RCC 7860 (cell line): ENCODE measurements at regions not wholly inside any gene's neighbourhood (a gene's known extent, or its start where the extent isn't known, plus 50 kb on each side); places are given as distances from the start of the nearest gene placed in this dataset.
"Not testable (repeated sequence)": the region's sequence is repeated elsewhere in the genome, so short reads cannot be mapped to it uniquely, and the experiment has no call there.

Source experiments
- DNase-seq: peaks from one replicate; pipeline ENCODE4 v3.0.0-alpha.2; 2015; ENCODE audit warnings: low spot score
- FAIRE-seq: peaks from 2 replicates; lab custom pipeline; 2012; peaks lifted over from hg19 to GRCh38; lab: Jason Lieb, UNC

- DNase-seq (peak; percentile 31), FAIRE-seq (no peak)
Measured at GRCh38 chr3:30319713-30320112, 286.7 kb upstream of the TGFBR2 start.

- FAIRE-seq = no peak
- DNase-seq = no peak
Measured at GRCh38 chr3:30320392-30320791, 286.0 kb upstream of the TGFBR2 start.

- FAIRE-seq = no peak
Measured at GRCh38 chr3:30321065-30321464, 285.3 kb upstream of the TGFBR2 start.

GRCh38 chr3:30323649-30324048 is 282.8 kb upstream of the TGFBR2 start:
- DNase-seq, FAIRE-seq: not testable (repeated sequence)

More at GRCh38 chr3:30321065-30321464, 285.3 kb upstream of the TGFBR2 start:
- no peak for DNase-seq

- peak; percentile 72 for FAIRE-seq
- peak; percentile 67 for DNase-seq
Measured at GRCh38 chr3:30324587-30324986, 281.8 kb upstream of the TGFBR2 start.

- FAIRE-seq, DNase-seq: not testable (repeated sequence)
Measured at GRCh38 chr3:30327976-30328375, 278.4 kb upstream of the TGFBR2 start.

- peak; percentile 38 for FAIRE-seq
- DNase-seq = not testable (repeated sequence)
Measured at GRCh38 chr3:30328935-30329334, 277.5 kb upstream of the TGFBR2 start.

- peak; percentile 33 for DNase-seq
- peak; percentile 65 for FAIRE-seq
Measured at GRCh38 chr3:30331519-30331918, 274.9 kb upstream of the TGFBR2 start.

- FAIRE-seq (no peak), DNase-seq (no peak)
Measured at GRCh38 chr3:30332196-30333021, 274.0 kb upstream of the TGFBR2 start.

- DNase-seq = no peak
- FAIRE-seq = no peak
Measured at GRCh38 chr3:30333143-30333542, 273.3 kb upstream of the TGFBR2 start.

- DNase-seq (no peak), FAIRE-seq (no peak)
Measured at GRCh38 chr3:30333903-30334302, 272.5 kb upstream of the TGFBR2 start.

GRCh38 chr3:30340500-30340899 is 265.9 kb upstream of the TGFBR2 start:
- DNase-seq = no peak
- FAIRE-seq = no peak

- no peak for DNase-seq
- no peak for FAIRE-seq
Measured at GRCh38 chr3:30341079-30341478, 265.3 kb upstream of the TGFBR2 start.

- no peak for DNase-seq
Measured at GRCh38 chr3:30341851-30342250, 264.6 kb upstream of the TGFBR2 start.

GRCh38 chr3:30342318-30343060 is 263.9 kb upstream of the TGFBR2 start:
- peak; percentile 97 for FAIRE-seq
- DNase-seq = peak; percentile 82

More at GRCh38 chr3:30341851-30342250, 264.6 kb upstream of the TGFBR2 start:
- no peak for FAIRE-seq

- peak; percentile 78 for FAIRE-seq
- DNase-seq = no peak
Measured at GRCh38 chr3:30343067-30343831, 263.2 kb upstream of the TGFBR2 start.

- DNase-seq (peak; percentile 59), FAIRE-seq (peak; percentile 93)
Measured at GRCh38 chr3:30343861-30344260, 262.5 kb upstream of the TGFBR2 start.

GRCh38 chr3:30344288-30344687 is 262.1 kb upstream of the TGFBR2 start:
- DNase-seq (peak; percentile 66), FAIRE-seq (no peak)

GRCh38 chr3:30346933-30347320 is 259.5 kb upstream of the TGFBR2 start:
- DNase-seq (no peak), FAIRE-seq (no peak)

- DNase-seq (peak; percentile 86), FAIRE-seq (peak; percentile 94)
Measured at GRCh38 chr3:30347679-30348216, 258.7 kb upstream of the TGFBR2 start.

- DNase-seq = no peak
- no peak for FAIRE-seq
Measured at GRCh38 chr3:30349507-30349906, 256.9 kb upstream of the TGFBR2 start.
